Mucosa of rectum (tissue), 2 donors: ENCODE measurements at regions not wholly inside any gene's neighbourhood (a gene's known extent, or its start where the extent isn't known, plus 50 kb on each side); places are given as distances from the start of the nearest gene placed in this dataset.
"Not testable (repeated sequence)": the region's sequence is repeated elsewhere in the genome, so short reads cannot be mapped to it uniquely, and the experiment has no call there.

Source experiments
- H3K27ac ChIP-seq, 2 donors: one replicate each; pipeline ENCODE4 v1.7.0; 2013; ENCODE audit warnings: inconsistent platforms in 2 of 2, low read depth in 2 of 2, low read length in 2 of 2
- H3K27me3 ChIP-seq, 2 donors: one replicate each; pipeline ENCODE4 v1.7.0; 2013; ENCODE audit warnings: low read length in 2 of 2; ENCODE audit not compliant: control insufficient read depth in 2 of 2, insufficient read depth in 2 of 2
- H3K36me3 ChIP-seq, 2 donors: one replicate each; pipeline ENCODE4 v1.7.0; 2013; ENCODE audit warnings: low read length in 2 of 2; ENCODE audit not compliant: control insufficient read depth in 2 of 2, insufficient read depth in 2 of 2
- H3K4me1 ChIP-seq, 2 donors: one replicate each; pipeline ENCODE4 v1.7.0; 2013; ENCODE audit warnings: low read length in 2 of 2, mild to moderate bottlenecking in 1 of 2; ENCODE audit not compliant: control insufficient read depth in 2 of 2, insufficient read depth in 2 of 2
- H3K4me3 ChIP-seq, 2 donors: one replicate each; pipeline ENCODE4 v1.7.0; 2013; ENCODE audit warnings: low read length in 2 of 2
- H3K9ac ChIP-seq, 2 donors: one replicate each; pipeline ENCODE4 v1.7.0; 2013; ENCODE audit warnings: low read length in 2 of 2, low read depth in 1 of 2, mild to moderate bottlenecking in 1 of 2
- H3K9me3 ChIP-seq, 2 donors: one replicate each; pipeline ENCODE4 v1.7.0; 2013; ENCODE audit warnings: low read length in 2 of 2; ENCODE audit not compliant: control insufficient read depth in 2 of 2
- donor health status: healthy.
- donor health status: Normal muscosa, but diverticular disease.

- H3K4me1 ChIP-seq, H3K27me3 ChIP-seq, H3K9ac ChIP-seq, H3K36me3 ChIP-seq, H3K4me3 ChIP-seq, H3K27ac ChIP-seq, H3K9me3 ChIP-seq: not testable (repeated sequence)
Measured at GRCh38 chr6:166846446-166847142, 109.8 kb downstream of the RNASET2 start.

GRCh38 chr6:166842607-166843006 is 113.7 kb downstream of the RNASET2 start:
- Histone ChIP-seq H3K36me3 (no peaks in the 10 kb centered on the region), H3K9me3 (no peaks in the 10 kb centered on the region), H3K4me3 (no peak overlapping the region), H3K9ac (no peak overlapping the region), H3K4me1 (no peaks in the 10 kb centered on the region), H3K27ac (no peak overlapping the region), H3K27me3 (no peaks in the 10 kb centered on the region)

- Histone ChIP-seq H3K27me3 (no peaks in the 10 kb centered on the region), H3K9ac (no peak overlapping the region), H3K4me1 (no peaks in the 10 kb centered on the region), H3K36me3 (no peaks in the 10 kb centered on the region), H3K9me3 (no peaks in the 10 kb centered on the region), H3K27ac (no peak overlapping the region), H3K4me3 (no peak overlapping the region)
Measured at GRCh38 chr6:166841216-166841615, 115.1 kb downstream of the RNASET2 start.

GRCh38 chr6:166839569-166839968 is 116.8 kb downstream of the RNASET2 start:
- Histone ChIP-seq H3K4me3 (no peak overlapping the region), H3K4me1 (no peaks in the 10 kb centered on the region), H3K9ac (no peak overlapping the region), H3K36me3 (no peaks in the 10 kb centered on the region), H3K27me3 (no peaks in the 10 kb centered on the region), H3K9me3 (no peaks in the 10 kb centered on the region), H3K27ac (no peak overlapping the region)

GRCh38 chr6:166838987-166839386 is 117.4 kb downstream of the RNASET2 start:
- Histone ChIP-seq H3K27me3 (no peaks in the 10 kb centered on the region), H3K4me3 (no peak overlapping the region), H3K4me1 (no peaks in the 10 kb centered on the region), H3K36me3 (no peaks in the 10 kb centered on the region), H3K9ac (no peak overlapping the region), H3K9me3 (no peaks in the 10 kb centered on the region), H3K27ac (no peak overlapping the region)

GRCh38 chr6:166836785-166837718 is 119.3 kb downstream of the RNASET2 start:
- Histone ChIP-seq H3K36me3 (no peaks in the 10 kb centered on the region), H3K27ac (no peak overlapping the region), H3K9me3 (no peaks in the 10 kb centered on the region)

GRCh38 chr6:166834049-166834448 is 122.3 kb downstream of the RNASET2 start:
- no peak overlapping the region for H3K9ac ChIP-seq
- no peak overlapping the region for H3K27ac ChIP-seq
- H3K27me3 ChIP-seq, result no peaks in the 10 kb centered on the region
- no peaks in the 10 kb centered on the region for H3K9me3 ChIP-seq
- no peaks in the 10 kb centered on the region for H3K36me3 ChIP-seq
- H3K4me1 ChIP-seq, result no peaks in the 10 kb centered on the region
- no peak overlapping the region for H3K4me3 ChIP-seq

More at GRCh38 chr6:166836785-166837718, 119.3 kb downstream of the RNASET2 start:
- Histone ChIP-seq H3K4me1 (no peaks in the 10 kb centered on the region), H3K27me3 (no peaks in the 10 kb centered on the region), H3K9ac (no peak overlapping the region), H3K4me3 (no peak overlapping the region)

- Histone ChIP-seq H3K9ac (no peak overlapping the region), H3K27me3 (no peaks in the 10 kb centered on the region), H3K9me3 (no peaks in the 10 kb centered on the region), H3K4me1 (no peaks in the 10 kb centered on the region), H3K27ac (no peak overlapping the region), H3K4me3 (no peak overlapping the region), H3K36me3 (no peaks in the 10 kb centered on the region)
Measured at GRCh38 chr6:166830891-166831363, 125.4 kb downstream of the RNASET2 start.

GRCh38 chr6:166830185-166830890 is 126.0 kb downstream of the RNASET2 start:
- Histone ChIP-seq H3K9ac (no peak overlapping the region), H3K4me3 (no peak overlapping the region), H3K27me3 (no peaks in the 10 kb centered on the region), H3K36me3 (no peaks in the 10 kb centered on the region), H3K27ac (no peak overlapping the region), H3K4me1 (no peaks in the 10 kb centered on the region), H3K9me3 (no peaks in the 10 kb centered on the region)

GRCh38 chr6:166826264-166826663 is 130.1 kb downstream of the RNASET2 start:
- Histone ChIP-seq H3K36me3 (no peaks in the 10 kb centered on the region), H3K9me3 (no peaks in the 10 kb centered on the region), H3K4me3 (no peak overlapping the region), H3K27ac (no peak overlapping the region), H3K9ac (no peak overlapping the region), H3K4me1 (no peaks in the 10 kb centered on the region), H3K27me3 (no peaks in the 10 kb centered on the region)
